ENCODE measurements at regions not wholly inside any gene's neighbourhood (a gene's known extent, or its start where the extent isn't known, plus 50 kb on each side); places are given as distances from the start of the nearest gene placed in this dataset.

- DNase-seq (ENCODE audit: low spot score): no peak
- in situ Hi-C loops (cut with MboI; ENCODE audit: low pct_unique_long_range_greater_than_20kb, low sequenced_read_pairs, unreplicated experiment): no loop called here
- TF ChIP-seq, protein P1, sequence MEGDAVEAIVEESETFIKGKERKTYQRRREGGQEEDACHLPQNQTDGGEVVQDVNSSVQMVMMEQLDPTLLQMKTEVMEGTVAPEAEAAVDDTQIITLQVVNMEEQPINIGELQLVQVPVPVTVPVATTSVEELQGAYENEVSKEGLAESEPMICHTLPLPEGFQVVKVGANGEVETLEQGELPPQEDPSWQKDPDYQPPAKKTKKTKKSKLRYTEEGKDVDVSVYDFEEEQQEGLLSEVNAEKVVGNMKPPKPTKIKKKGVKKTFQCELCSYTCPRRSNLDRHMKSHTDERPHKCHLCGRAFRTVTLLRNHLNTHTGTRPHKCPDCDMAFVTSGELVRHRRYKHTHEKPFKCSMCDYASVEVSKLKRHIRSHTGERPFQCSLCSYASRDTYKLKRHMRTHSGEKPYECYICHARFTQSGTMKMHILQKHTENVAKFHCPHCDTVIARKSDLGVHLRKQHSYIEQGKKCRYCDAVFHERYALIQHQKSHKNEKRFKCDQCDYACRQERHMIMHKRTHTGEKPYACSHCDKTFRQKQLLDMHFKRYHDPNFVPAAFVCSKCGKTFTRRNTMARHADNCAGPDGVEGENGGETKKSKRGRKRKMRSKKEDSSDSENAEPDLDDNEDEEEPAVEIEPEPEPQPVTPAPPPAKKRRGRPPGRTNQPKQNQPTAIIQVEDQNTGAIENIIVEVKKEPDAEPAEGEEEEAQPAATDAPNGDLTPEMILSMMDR (IDR thresholded peaks at IDR 0.05; ENCODE audit: extremely low read depth, insufficient read depth, missing control alignments): no peak
These were observed 303.6 kb downstream of the SAMD5 start for GRCh38 chr6:147811913-147812629.

DNA sequence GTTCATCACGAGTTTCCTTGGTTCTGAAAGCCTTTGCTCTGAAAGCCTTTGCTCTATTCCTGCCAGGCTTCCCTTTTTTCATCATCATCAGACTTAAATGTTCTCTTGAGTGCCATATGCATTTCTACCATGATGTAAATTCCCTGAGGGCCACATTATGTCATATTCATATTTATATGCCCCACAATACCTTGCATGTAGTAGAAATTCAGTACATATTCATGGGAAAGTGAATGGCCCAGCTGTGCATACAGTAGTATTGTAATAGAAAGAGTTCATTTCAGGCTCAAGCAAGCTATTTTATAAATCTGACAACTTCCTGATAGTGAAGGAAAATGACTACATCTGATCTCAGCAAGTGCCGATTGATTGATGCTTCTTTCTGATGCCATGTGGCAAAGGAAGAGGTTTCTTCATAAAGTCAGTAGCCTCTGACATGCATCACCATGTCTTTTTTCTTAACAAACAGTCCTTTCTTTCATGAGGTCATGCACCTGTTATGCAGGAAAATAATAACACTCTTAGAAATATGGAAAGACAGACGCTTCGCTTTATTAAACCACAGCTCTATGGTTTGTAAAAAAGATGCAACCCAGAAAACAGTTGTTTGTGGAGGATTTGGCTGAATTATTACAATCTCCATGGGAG, 308.7 kb downstream of the SAMD5 start:
- in situ Hi-C loops (cut with MboI; ENCODE audit: low pct_unique_long_range_greater_than_20kb, low sequenced_read_pairs, unreplicated experiment): no loop called here
- DNase-seq (ENCODE audit: low spot score): no peak
- TF ChIP-seq, protein P1 (IDR thresholded peaks at IDR 0.05; ENCODE audit: extremely low read depth, insufficient read depth, missing control alignments): no peak

DNA sequence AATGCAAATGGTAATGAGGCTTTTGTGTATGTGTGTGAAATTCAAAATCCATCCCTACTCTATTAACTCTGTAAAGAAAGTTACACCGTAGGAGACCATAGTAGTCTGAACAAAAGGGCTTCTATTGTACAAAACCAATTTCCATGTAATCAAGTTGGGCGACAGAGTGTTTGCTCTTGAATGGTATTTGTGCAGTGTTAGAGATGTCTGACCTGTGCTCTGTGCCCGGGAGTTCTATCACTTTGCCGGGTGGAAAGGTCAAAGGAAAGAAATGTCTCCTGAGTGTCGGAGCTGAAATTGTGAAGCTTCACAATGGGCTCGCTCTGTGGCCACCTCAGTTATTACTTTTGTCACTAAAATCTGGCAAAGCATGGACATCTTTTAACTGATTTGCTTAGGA, 312.0 kb downstream of the SAMD5 start:
- DNase-seq (ENCODE audit: low spot score): no peak
- TF ChIP-seq, protein P1 (IDR thresholded peaks at IDR 0.05; ENCODE audit: extremely low read depth, insufficient read depth, missing control alignments): no peak
- in situ Hi-C loops (cut with MboI; ENCODE audit: low pct_unique_long_range_greater_than_20kb, low sequenced_read_pairs, unreplicated experiment): no loop called here

- DNase-seq (ENCODE audit: low spot score): no peak
- TF ChIP-seq, protein P1 (IDR thresholded peaks at IDR 0.05; ENCODE audit: extremely low read depth, insufficient read depth, missing control alignments): no peak
- in situ Hi-C loops (cut with MboI; ENCODE audit: low pct_unique_long_range_greater_than_20kb, low sequenced_read_pairs, unreplicated experiment): no loop called here
These were observed 312.9 kb downstream of the SAMD5 start for GRCh38 chr6:147821295-147821897.

DNA sequence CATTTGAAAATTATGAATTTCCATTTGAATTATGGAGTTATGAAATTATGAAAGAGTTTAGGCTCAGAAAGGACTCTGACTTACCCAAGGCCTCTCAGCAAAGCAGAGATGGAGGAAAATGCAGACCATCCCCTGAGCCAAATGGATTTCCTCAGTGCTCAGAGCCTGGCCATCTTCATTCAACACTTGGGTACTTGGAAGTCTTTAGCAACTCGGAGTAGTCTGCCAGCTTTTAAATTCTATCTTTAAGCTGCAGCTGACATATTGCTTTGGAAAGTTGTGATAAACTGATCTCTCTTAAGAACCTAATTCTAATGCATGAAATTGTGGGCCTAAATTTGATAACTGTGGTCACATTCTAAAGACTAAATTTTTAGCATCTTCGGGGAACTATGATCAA, 315.4 kb downstream of the SAMD5 start:
- DNase-seq (ENCODE audit: low spot score): no peak
- TF ChIP-seq, protein P1 (IDR thresholded peaks at IDR 0.05; ENCODE audit: extremely low read depth, insufficient read depth, missing control alignments): no peak
- in situ Hi-C loops (cut with MboI; ENCODE audit: low pct_unique_long_range_greater_than_20kb, low sequenced_read_pairs, unreplicated experiment): no loop called here

- in situ Hi-C loops (cut with MboI; ENCODE audit: low pct_unique_long_range_greater_than_20kb, low sequenced_read_pairs, unreplicated experiment): no loop called here
- DNase-seq (ENCODE audit: low spot score): no peak
- TF ChIP-seq, protein P1 (IDR thresholded peaks at IDR 0.05; ENCODE audit: extremely low read depth, insufficient read depth, missing control alignments): no peak
These were observed 317.4 kb downstream of the SAMD5 start for GRCh38 chr6:147825848-147826247.
